ENCODE measurements at regions not wholly inside any gene's neighbourhood (a gene's known extent, or its start where the extent isn't known, plus 50 kb on each side); places are given as distances from the start of the nearest gene placed in this dataset.
"Not testable (repeated sequence)": the region's sequence is repeated elsewhere in the genome, so short reads cannot be mapped to it uniquely, and the experiment has no call there.

GRCh38 chr6:40865259-40865658, 173.8 kb downstream of the UNC5CL start:
- WGBS = 82% methylated on average over 2 of the region's 2 CpGs

GRCh38 chr6:40860443-40860842, 178.6 kb downstream of the UNC5CL start:
- H3K27me3 ChIP-seq = no peaks in the 10 kb centered on the region
- WGBS = 81% methylated on average over 2 of the region's 2 CpGs
- intact Hi-C loops (cut with DNase I) = no loop called here
- H3K27ac ChIP-seq (replicated peaks in 1 of 4) = no peak overlapping the region
- TF ChIP-seq CTCF (IDR thresholded peaks at IDR 0.05) (no peak), POLR2A (IDR thresholded peaks at IDR 0.05; ENCODE audit: low read depth) (no peak), EP300 (IDR thresholded peaks at IDR 0.05) (no peak), POLR2AphosphoS5 (IDR thresholded peaks at IDR 0.05) (no peak)
- no peak for DNase-seq (ENCODE audit: extremely low spot score)
- H3K36me3 ChIP-seq = no peaks in the 10 kb centered on the region
- H3K4me3 ChIP-seq = no peak overlapping the region
- H3K9me3 ChIP-seq = peaks cover 0 to 8% (median 0%) of the 10 kb centered on the region in 4 donors
- no peaks in the 10 kb centered on the region for H3K4me1 ChIP-seq

More at GRCh38 chr6:40865259-40865658, 173.8 kb downstream of the UNC5CL start:
- DNase-seq (ENCODE audit: extremely low spot score); H3K27ac ChIP-seq (replicated peaks in 1 of 4); intact Hi-C loops (cut with DNase I); H3K36me3 ChIP-seq; H3K27me3 ChIP-seq; H3K9me3 ChIP-seq; H3K4me3 ChIP-seq: not testable (repeated sequence)
- peaks cover 0 to 20% (median 8%) of the 10 kb centered on the region in 4 donors for H3K4me1 ChIP-seq

- Histone ChIP-seq H3K9me3 (no peaks in the 10 kb centered on the region), H3K27me3 (no peaks in the 10 kb centered on the region), H3K4me1 (no peaks in the 10 kb centered on the region), H3K4me3 (no peak overlapping the region), H3K36me3 (no peaks in the 10 kb centered on the region), H3K27ac (replicated peaks in 1 of 4) (no peak overlapping the region)
- 94% methylated on average over 2 of the region's 2 CpGs for WGBS
- intact Hi-C loops (cut with DNase I) = no loop called here
- TF ChIP-seq EP300 (IDR thresholded peaks at IDR 0.05) = no peak
- no peak for TF ChIP-seq CTCF (IDR thresholded peaks at IDR 0.05)
- TF ChIP-seq POLR2AphosphoS5 (IDR thresholded peaks at IDR 0.05) = no peak
- TF ChIP-seq POLR2A (IDR thresholded peaks at IDR 0.05; ENCODE audit: low read depth) = no peak
- no peak for DNase-seq (ENCODE audit: extremely low spot score)
These were observed 182.8 kb downstream of the UNC5CL start for GRCh38 chr6:40856271-40856670.

- TF ChIP-seq POLR2A (IDR thresholded peaks at IDR 0.05; ENCODE audit: low read depth) (no peak), POLR2AphosphoS5 (IDR thresholded peaks at IDR 0.05) (no peak), CTCF (IDR thresholded peaks at IDR 0.05) (no peak), EP300 (IDR thresholded peaks at IDR 0.05) (no peak)
- H3K36me3 ChIP-seq = no peaks in the 10 kb centered on the region
These were observed 183.7 kb downstream of the UNC5CL start for GRCh38 chr6:40855168-40855880.

GRCh38 chr6:40854592-40854991, 184.4 kb downstream of the UNC5CL start:
- no peaks in the 10 kb centered on the region for H3K27me3 ChIP-seq
- H3K36me3 ChIP-seq = no peaks in the 10 kb centered on the region
- H3K27ac ChIP-seq (replicated peaks in 1 of 4) = no peak overlapping the region
- H3K9me3 ChIP-seq = no peaks in the 10 kb centered on the region
- H3K4me3 ChIP-seq = no peak overlapping the region
- intact Hi-C loops (cut with DNase I) = no loop called here
- DNase-seq (ENCODE audit: extremely low spot score) = no peak
- no peaks in the 10 kb centered on the region for H3K4me1 ChIP-seq
- TF ChIP-seq EP300 (IDR thresholded peaks at IDR 0.05) (no peak), CTCF (IDR thresholded peaks at IDR 0.05) (no peak), POLR2AphosphoS5 (IDR thresholded peaks at IDR 0.05) (no peak), POLR2A (IDR thresholded peaks at IDR 0.05; ENCODE audit: low read depth) (no peak)

More at GRCh38 chr6:40855168-40855880, 183.7 kb downstream of the UNC5CL start:
- DNase-seq (ENCODE audit: extremely low spot score) = no peak
- 73% methylated on average over 3 of the region's 10 CpGs for WGBS
- Histone ChIP-seq H3K27ac (replicated peaks in 1 of 4) (no peak overlapping the region), H3K4me1 (no peaks in the 10 kb centered on the region), H3K9me3 (no peaks in the 10 kb centered on the region), H3K27me3 (no peaks in the 10 kb centered on the region), H3K4me3 (no peak overlapping the region)
- intact Hi-C loops (cut with DNase I) = no loop called here
